ENCODE measurements at regions not wholly inside any gene's neighbourhood (a gene's known extent, or its start where the extent isn't known, plus 50 kb on each side); places are given as distances from the start of the nearest gene placed in this dataset.

DNA sequence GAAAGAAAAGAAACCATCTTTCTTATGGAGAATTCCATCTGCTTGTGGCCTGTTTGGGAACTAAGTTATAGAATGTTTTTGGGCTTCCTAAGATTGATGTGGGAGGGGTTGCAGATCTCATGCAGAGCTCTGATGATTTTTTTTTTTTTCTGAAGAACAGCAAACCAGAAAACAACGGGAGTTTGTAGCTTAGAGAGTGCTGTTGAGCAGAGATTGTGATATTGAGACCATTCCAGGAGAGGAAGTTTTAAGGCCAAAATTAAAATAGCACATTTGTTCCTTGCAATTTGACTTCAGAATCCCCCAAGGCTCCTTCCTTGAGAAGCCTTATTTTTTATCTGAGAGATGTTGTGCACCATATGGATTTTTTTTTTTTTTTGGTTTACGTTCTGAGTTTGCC lies 159.5 kb upstream of the NRP1 start:
- H3K4me1 ChIP-seq = no peaks in the 10 kb centered on the region
- H3K4me3 ChIP-seq = no peak overlapping the region
- H3K36me3 ChIP-seq = no peaks in the 10 kb centered on the region
- intact Hi-C loops (cut with DNase I) = no loop called here
- H3K27me3 ChIP-seq (ENCODE audit: low read depth) = no peaks in the 10 kb centered on the region
- TF ChIP-seq, protein P1, sequence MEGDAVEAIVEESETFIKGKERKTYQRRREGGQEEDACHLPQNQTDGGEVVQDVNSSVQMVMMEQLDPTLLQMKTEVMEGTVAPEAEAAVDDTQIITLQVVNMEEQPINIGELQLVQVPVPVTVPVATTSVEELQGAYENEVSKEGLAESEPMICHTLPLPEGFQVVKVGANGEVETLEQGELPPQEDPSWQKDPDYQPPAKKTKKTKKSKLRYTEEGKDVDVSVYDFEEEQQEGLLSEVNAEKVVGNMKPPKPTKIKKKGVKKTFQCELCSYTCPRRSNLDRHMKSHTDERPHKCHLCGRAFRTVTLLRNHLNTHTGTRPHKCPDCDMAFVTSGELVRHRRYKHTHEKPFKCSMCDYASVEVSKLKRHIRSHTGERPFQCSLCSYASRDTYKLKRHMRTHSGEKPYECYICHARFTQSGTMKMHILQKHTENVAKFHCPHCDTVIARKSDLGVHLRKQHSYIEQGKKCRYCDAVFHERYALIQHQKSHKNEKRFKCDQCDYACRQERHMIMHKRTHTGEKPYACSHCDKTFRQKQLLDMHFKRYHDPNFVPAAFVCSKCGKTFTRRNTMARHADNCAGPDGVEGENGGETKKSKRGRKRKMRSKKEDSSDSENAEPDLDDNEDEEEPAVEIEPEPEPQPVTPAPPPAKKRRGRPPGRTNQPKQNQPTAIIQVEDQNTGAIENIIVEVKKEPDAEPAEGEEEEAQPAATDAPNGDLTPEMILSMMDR (IDR thresholded peaks at IDR 0.05) = no peak
- DNase-seq (no peak), ATAC-seq (no peak)
- H3K27ac ChIP-seq = no peak overlapping the region
- no peaks in the 10 kb centered on the region for H3K9me3 ChIP-seq

DNA sequence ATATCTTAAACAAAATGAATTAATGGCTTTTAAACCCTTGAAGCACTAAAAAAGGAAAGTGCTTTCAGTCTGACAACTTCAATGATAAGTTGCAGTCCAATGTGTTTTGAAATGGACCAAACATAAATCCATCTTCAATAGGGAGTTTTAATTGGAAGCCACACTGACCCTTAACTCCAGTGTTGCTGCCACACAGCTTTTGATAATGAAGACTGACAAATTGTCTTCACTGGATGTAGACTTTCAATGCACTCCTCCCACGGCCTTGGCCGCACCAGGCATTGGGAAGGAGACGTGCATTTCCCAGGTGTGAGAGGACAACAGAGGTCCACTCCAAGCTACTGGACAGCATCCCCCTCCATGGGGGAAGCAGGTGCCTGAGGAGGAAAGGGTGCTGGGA lies 159.0 kb upstream of the NRP1 start:
- H3K4me3 ChIP-seq = no peak overlapping the region
- no peaks in the 10 kb centered on the region for H3K4me1 ChIP-seq
- no peaks in the 10 kb centered on the region for H3K9me3 ChIP-seq
- H3K27ac ChIP-seq = no peak overlapping the region
- H3K36me3 ChIP-seq = no peaks in the 10 kb centered on the region
- no peak for DNase-seq
- no peak for ATAC-seq
- intact Hi-C loops (cut with DNase I) = no loop called here
- TF ChIP-seq, protein P1 (IDR thresholded peaks at IDR 0.05) = no peak
- no peaks in the 10 kb centered on the region for H3K27me3 ChIP-seq (ENCODE audit: low read depth)

DNA sequence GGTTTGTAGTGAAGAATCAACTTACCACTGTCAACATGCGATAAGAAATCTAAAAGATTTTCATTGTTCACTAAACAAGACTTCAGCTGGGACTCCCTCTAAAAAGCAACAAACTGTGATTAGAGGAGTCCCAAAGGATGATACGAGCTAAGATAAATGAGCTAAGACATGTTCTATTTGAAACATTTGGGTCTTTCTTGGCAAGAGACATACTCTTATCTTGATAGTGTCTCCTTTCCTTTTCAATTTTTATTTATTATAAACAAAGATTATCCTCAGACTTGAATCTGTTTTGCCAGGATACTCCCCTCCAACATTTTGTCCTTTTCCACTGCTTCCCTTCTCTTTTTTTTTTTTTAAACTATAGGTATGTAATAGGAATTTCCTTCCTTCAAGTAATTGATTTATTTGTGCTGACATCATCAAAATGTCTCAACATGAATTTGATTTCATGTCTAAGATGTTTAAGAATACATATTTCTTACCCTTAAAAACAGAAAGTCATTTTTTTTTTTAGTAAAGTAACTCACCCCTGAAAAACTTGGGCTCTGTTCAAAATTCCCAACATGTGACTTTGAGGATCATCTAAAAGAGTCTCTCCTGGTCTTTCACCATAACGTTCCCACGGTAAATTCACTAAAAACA lies 158.4 kb upstream of the NRP1 start:
- TF ChIP-seq, protein P1 (IDR thresholded peaks at IDR 0.05) = no peak
- Histone ChIP-seq H3K4me3 (no peak overlapping the region), H3K27me3 (ENCODE audit: low read depth) (no peaks in the 10 kb centered on the region), H3K9me3 (no peaks in the 10 kb centered on the region), H3K36me3 (no peaks in the 10 kb centered on the region), H3K4me1 (no peaks in the 10 kb centered on the region), H3K27ac (no peak overlapping the region)
- intact Hi-C loops (cut with DNase I) = no loop called here
- no peak for DNase-seq
- ATAC-seq = no peak

DNA sequence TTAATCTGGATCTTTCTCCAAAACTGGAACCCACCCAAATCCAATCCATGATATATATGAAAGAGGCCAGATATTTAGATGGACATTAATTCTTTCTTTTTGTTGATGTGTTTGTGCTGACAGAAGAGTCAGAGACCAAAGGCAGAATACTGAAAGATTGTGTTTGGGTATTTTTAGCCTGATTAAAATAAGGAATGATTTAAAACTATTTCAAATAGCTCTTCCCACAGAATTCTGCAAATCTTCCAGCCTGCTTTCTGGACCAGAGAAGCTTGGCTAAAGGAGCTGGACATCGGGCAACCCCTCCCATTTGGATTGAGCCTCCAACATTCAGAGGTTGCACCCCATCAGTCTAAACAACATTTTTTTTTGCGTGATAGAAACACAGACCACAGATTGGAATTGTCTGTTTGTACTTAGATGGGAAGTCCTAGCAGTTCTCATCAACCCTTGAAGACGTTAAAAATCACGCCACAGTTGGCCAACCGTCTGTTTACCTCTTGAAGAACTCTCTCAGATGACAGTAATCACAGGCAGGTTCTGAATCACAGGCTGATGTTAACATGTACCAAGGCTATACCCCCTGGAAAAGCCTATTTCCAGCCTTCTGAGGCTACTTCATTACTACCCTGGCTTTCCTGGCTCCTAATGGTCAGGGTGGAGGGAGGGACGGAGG lies 155.2 kb upstream of the NRP1 start:
- H3K27ac ChIP-seq = no peak overlapping the region
- no peaks in the 10 kb centered on the region for H3K36me3 ChIP-seq
- H3K4me1 ChIP-seq = peaks cover 12% of the 10 kb centered on the region
- no peak overlapping the region for H3K4me3 ChIP-seq
- H3K9me3 ChIP-seq = no peaks in the 10 kb centered on the region
- H3K27me3 ChIP-seq (ENCODE audit: low read depth) = no peaks in the 10 kb centered on the region
- DNase-seq (no peak), ATAC-seq (peak in 1 of 2 donors; percentile 23)
- TF ChIP-seq, protein P1 (IDR thresholded peaks at IDR 0.05) = no peak
- intact Hi-C loops (cut with DNase I) = no loop called here

DNA sequence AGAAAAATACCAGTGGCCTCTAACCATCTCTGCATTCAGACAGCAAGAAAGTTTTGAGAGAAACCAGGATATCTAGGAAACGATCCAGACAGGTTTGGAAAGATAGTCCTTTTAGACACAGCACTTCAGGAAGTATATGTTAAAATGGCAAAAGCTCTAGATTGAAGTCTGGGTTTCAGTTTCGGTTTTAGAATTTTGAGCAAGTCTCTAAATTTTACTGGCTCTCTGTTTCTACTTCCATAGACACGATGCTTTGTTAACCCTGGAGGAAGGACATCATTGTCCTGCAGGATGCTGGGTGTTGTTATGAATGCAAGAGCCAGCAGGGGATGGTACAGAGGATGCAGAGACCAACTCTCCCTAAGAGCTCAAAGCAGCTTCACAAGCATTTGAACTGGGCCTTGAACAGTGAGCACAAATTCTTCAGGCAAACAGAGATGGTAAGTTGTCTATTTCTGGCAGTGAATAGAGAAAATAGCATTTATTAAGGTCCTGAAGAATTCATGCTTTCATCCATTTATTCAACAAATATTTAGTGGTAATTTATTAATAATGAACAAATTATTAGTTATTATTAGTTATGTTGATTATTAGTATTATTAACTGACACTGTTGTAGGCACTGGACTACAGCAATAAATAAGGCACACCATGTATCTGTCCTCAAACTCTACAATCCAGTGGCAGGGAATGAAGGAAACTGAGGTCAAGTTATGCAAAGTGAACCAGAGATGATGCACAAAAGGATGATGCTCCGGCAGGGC lies 152.7 kb upstream of the NRP1 start:
- H3K4me1 ChIP-seq = peaks cover 12% of the 10 kb centered on the region
- no peak overlapping the region for H3K27ac ChIP-seq
- no peak for ATAC-seq
- H3K36me3 ChIP-seq = no peaks in the 10 kb centered on the region
- H3K4me3 ChIP-seq = peak overlapping the region; percentile 2
- intact Hi-C loops (cut with DNase I) = no loop called here
- TF ChIP-seq, protein P1 (IDR thresholded peaks at IDR 0.05) = no peak
- no peaks in the 10 kb centered on the region for H3K27me3 ChIP-seq (ENCODE audit: low read depth)
- no peak for DNase-seq
- H3K9me3 ChIP-seq = no peaks in the 10 kb centered on the region

Data from lower lobe of right lung (tissue), 2 donors.